ENCODE measurements at regions not wholly inside any gene's neighbourhood (a gene's known extent, or its start where the extent isn't known, plus 50 kb on each side); places are given as distances from the start of the nearest gene placed in this dataset.

GRCh38 chr18:51480407-51481261 lies 283.2 kb upstream of the MEX3C start:
- peaks cover 5% of the 10 kb centered on the region for H3K4me1 Mint-ChIP-seq
- no peaks in the 10 kb centered on the region for H3K36me3 Mint-ChIP-seq
- TF ChIP-seq CTCF (IDR thresholded peaks at IDR 0.05; ENCODE audit: unreplicated experiment) = no peak
- H3K27ac Mint-ChIP-seq = peak overlapping the region; percentile 35
- H3K9me3 Mint-ChIP-seq = no peaks in the 10 kb centered on the region
- H3K27me3 Mint-ChIP-seq (ENCODE audit: low read depth) = peaks cover 5% of the 10 kb centered on the region
- no peak for DNase-seq (ENCODE audit: low spot score in 2 of 2, unreplicated experiment in 2 of 2)
- H3K4me3 Mint-ChIP-seq = no peak overlapping the region

- no peaks in the 10 kb centered on the region for H3K4me1 Mint-ChIP-seq
- no peak overlapping the region for H3K4me3 Mint-ChIP-seq
- no peaks in the 10 kb centered on the region for H3K36me3 Mint-ChIP-seq
- no peak overlapping the region for H3K27ac Mint-ChIP-seq
- TF ChIP-seq CTCF (IDR thresholded peaks at IDR 0.05; ENCODE audit: unreplicated experiment) = no peak
- DNase-seq (ENCODE audit: low spot score in 2 of 2, unreplicated experiment in 2 of 2) = no peak
- peaks cover 1% of the 10 kb centered on the region for H3K27me3 Mint-ChIP-seq (ENCODE audit: low read depth)
- no peaks in the 10 kb centered on the region for H3K9me3 Mint-ChIP-seq
Observed at GRCh38 chr18:51486735-51487366, 289.4 kb upstream of the MEX3C start.

GRCh38 chr18:51490417-51490816 lies 292.9 kb upstream of the MEX3C start:
- Mint-ChIP-seq H3K4me3 (no peak overlapping the region), H3K27me3 (ENCODE audit: low read depth) (peaks cover 3% of the 10 kb centered on the region), H3K4me1 (no peaks in the 10 kb centered on the region), H3K36me3 (no peaks in the 10 kb centered on the region), H3K27ac (no peak overlapping the region), H3K9me3 (no peaks in the 10 kb centered on the region)
- no peak for DNase-seq (ENCODE audit: low spot score in 2 of 2, unreplicated experiment in 2 of 2)
- TF ChIP-seq CTCF (IDR thresholded peaks at IDR 0.05; ENCODE audit: unreplicated experiment) = no peak

- no peak for TF ChIP-seq CTCF (IDR thresholded peaks at IDR 0.05; ENCODE audit: unreplicated experiment)
- Mint-ChIP-seq H3K9me3 (no peaks in the 10 kb centered on the region), H3K36me3 (no peaks in the 10 kb centered on the region), H3K4me3 (no peak overlapping the region), H3K4me1 (no peaks in the 10 kb centered on the region), H3K27ac (no peak overlapping the region), H3K27me3 (ENCODE audit: low read depth) (peaks cover 3% of the 10 kb centered on the region)
- no peak for DNase-seq (ENCODE audit: low spot score in 2 of 2, unreplicated experiment in 2 of 2)
Observed at GRCh38 chr18:51490860-51491259, 293.4 kb upstream of the MEX3C start.

GRCh38 chr18:51491678-51492372 lies 294.3 kb upstream of the MEX3C start:
- Mint-ChIP-seq H3K36me3 (no peaks in the 10 kb centered on the region), H3K27ac (no peak overlapping the region), H3K4me1 (no peaks in the 10 kb centered on the region), H3K4me3 (no peak overlapping the region), H3K9me3 (no peaks in the 10 kb centered on the region), H3K27me3 (ENCODE audit: low read depth) (peaks cover 2% of the 10 kb centered on the region)
- TF ChIP-seq CTCF (IDR thresholded peaks at IDR 0.05; ENCODE audit: unreplicated experiment) = no peak
- no peak for DNase-seq (ENCODE audit: low spot score in 2 of 2, unreplicated experiment in 2 of 2)

Data from mesothelial cell of epicardium (in vitro differentiated cells).